ENCODE measurements at regions not wholly inside any gene's neighbourhood (a gene's known extent, or its start where the extent isn't known, plus 50 kb on each side); places are given as distances from the start of the nearest gene placed in this dataset.

GRCh38 chr13:23984546-23984945 lies 87.2 kb upstream of the C1QTNF9B start:
- DNase-seq: no peak

- DNase-seq: no peak
These were observed 87.8 kb upstream of the C1QTNF9B start for GRCh38 chr13:23985060-23985459.

GRCh38 chr13:23985839-23986238 lies 88.5 kb upstream of the C1QTNF9B start:
- no peak for DNase-seq

GRCh38 chr13:23986619-23987018 lies 89.3 kb upstream of the C1QTNF9B start:
- no peak for DNase-seq

GRCh38 chr13:23987331-23987894 lies 90.1 kb upstream of the C1QTNF9B start:
- DNase-seq: no peak

- DNase-seq: no peak
These were observed 91.3 kb upstream of the C1QTNF9B start for GRCh38 chr13:23988546-23989122.

GRCh38 chr13:23990455-23990854 lies 93.2 kb upstream of the C1QTNF9B start:
- DNase-seq: no peak

GRCh38 chr13:23991119-23991518 lies 93.8 kb upstream of the C1QTNF9B start:
- DNase-seq: no peak

GRCh38 chr13:23992781-23993679 lies 95.7 kb upstream of the C1QTNF9B start:
- no peak for DNase-seq

- no peak for DNase-seq
These were observed 96.3 kb upstream of the C1QTNF9B start for GRCh38 chr13:23993680-23993985.

GRCh38 chr13:23995283-23996073 lies 98.2 kb upstream of the C1QTNF9B start:
- no peak for DNase-seq

- DNase-seq: no peak
These were observed 99.2 kb upstream of the C1QTNF9B start for GRCh38 chr13:23996456-23996855.

GRCh38 chr13:23999424-23999823 lies 102.1 kb upstream of the C1QTNF9B start:
- DNase-seq: no peak

- DNase-seq: no peak
These were observed 105.0 kb upstream of the C1QTNF9B start for GRCh38 chr13:24002206-24002815.

- DNase-seq: no peak
These were observed 107.0 kb upstream of the C1QTNF9B start for GRCh38 chr13:24004142-24004899.

GRCh38 chr13:24004971-24005370 lies 107.7 kb upstream of the C1QTNF9B start:
- DNase-seq: no peak

- no peak for DNase-seq
These were observed 108.5 kb upstream of the C1QTNF9B start for GRCh38 chr13:24005755-24006281.

- no peak for DNase-seq
These were observed 109.4 kb upstream of the C1QTNF9B start for GRCh38 chr13:24006520-24007248.

- no peak for DNase-seq
These were observed 110.8 kb upstream of the C1QTNF9B start for GRCh38 chr13:24007979-24008620.

- DNase-seq: no peak
These were observed 111.4 kb upstream of the C1QTNF9B start for GRCh38 chr13:24008679-24009078.

- no peak for DNase-seq
These were observed 114.0 kb upstream of the C1QTNF9B start for GRCh38 chr13:24011266-24011665.
